Neural cell (in vitro differentiated cells): ENCODE measurements at regions not wholly inside any gene's neighbourhood (a gene's known extent, or its start where the extent isn't known, plus 50 kb on each side); places are given as distances from the start of the nearest gene placed in this dataset.

Source experiments
- H2AFZ ChIP-seq: fragments of 200-600, 300-800 bp; sonication (generic), shearing (Covaris generic); 2 replicates; pipeline ENCODE4 v1.6.0; 2014; ENCODE audit warnings: low read depth, mild to moderate bottlenecking, antibody characterized with exemption, low read length, moderate library complexity
- H3F3A ChIP-seq: fragments of 200-600 bp; shearing (Covaris generic); 2 replicates; pipeline ENCODE4 v1.6.1; 2016; ENCODE audit warnings: mild to moderate bottlenecking, moderate library complexity, mixed read lengths, antibody characterized with exemption, low read length; ENCODE audit not compliant: insufficient read depth, poor library complexity, severe bottlenecking
- H3K27ac ChIP-seq: fragments of 200-600, 300-800 bp; sonication (generic), shearing (Covaris generic); 2 replicates; pipeline ENCODE4 v1.5.1; 2014; ENCODE audit warnings: mild to moderate bottlenecking, low read length, moderate library complexity
- H3K27me3 ChIP-seq: fragments of 300-800, 200-600 bp; sonication (generic), shearing (Covaris generic); 2 replicates; pipeline ENCODE4 v1.6.0; 2014; ENCODE audit warnings: mild to moderate bottlenecking, low read depth, low read length, moderate library complexity; ENCODE audit not compliant: insufficient read depth
- H3K36me3 ChIP-seq: fragments of 300-800, 200-600 bp; sonication (generic), shearing (Covaris generic); 2 replicates; pipeline ENCODE4 v1.5.1; 2014; ENCODE audit warnings: mild to moderate bottlenecking, antibody characterized with exemption, low read length, moderate library complexity; ENCODE audit not compliant: insufficient read depth
- H3K4me2 ChIP-seq: fragments of 300-800, 200-600 bp; sonication (generic), shearing (Covaris generic); 2 replicates; pipeline ENCODE4 v1.6.0; 2014; ENCODE audit warnings: mild to moderate bottlenecking, low read length
- H3K4me3 ChIP-seq: fragments of 300-800, 200-600 bp; sonication (generic), shearing (Covaris generic); 2 replicates; pipeline ENCODE4 v1.5.1; 2014; ENCODE audit warnings: mild to moderate bottlenecking, low read length, moderate library complexity
- H3K79me2 ChIP-seq: fragments of 200-600 bp; shearing (Covaris generic); replicated peaks from 2 replicates; pipeline ENCODE4 v1.6.0; 2014; ENCODE audit warnings: mild to moderate bottlenecking, low read length, moderate library complexity; ENCODE audit not compliant: insufficient read depth
- H3K9ac ChIP-seq: fragments of 300-800, 200-600 bp; sonication (generic), shearing (Covaris generic); 2 replicates; pipeline ENCODE4 v1.6.1; 2016; ENCODE audit warnings: mild to moderate bottlenecking, low read length, mixed read lengths
- H3K9me2 ChIP-seq: fragments of 200-600 bp; shearing (Covaris generic); 2 replicates; pipeline ENCODE4 v1.6.1; 2016; ENCODE audit warnings: mild to moderate bottlenecking, low read length, mixed read lengths; ENCODE audit not compliant: insufficient read depth
- H3K9me3 ChIP-seq: fragments of 200-600, 300-800 bp; sonication (generic), shearing (Covaris generic); 2 replicates; pipeline ENCODE4 v1.6.1; 2016; ENCODE audit warnings: mild to moderate bottlenecking, mixed run types, low read length, moderate library complexity, mixed read lengths
- H4K20me1 ChIP-seq: fragments of 200-600 bp; shearing (Covaris generic); 2 replicates; pipeline ENCODE4 v1.6.1; 2016; ENCODE audit warnings: mild to moderate bottlenecking, mixed run types; ENCODE audit not compliant: insufficient read depth
- CTCF ChIP-seq: fragments of 450-650 bp; IDR thresholded peaks from 2 replicates; pipeline ENCODE4 v1.5.1; 2014; ENCODE audit warnings: antibody characterized with exemption, mild to moderate bottlenecking, moderate library complexity; ENCODE audit not compliant: poor library complexity, severe bottlenecking
- EP300 ChIP-seq: fragments of 450-650 bp; conservative IDR thresholded peaks from 2 replicates; pipeline ENCODE4 v1.6.1; 2014; ENCODE audit warnings: antibody characterized with exemption, mild to moderate bottlenecking, moderate library complexity; ENCODE audit not compliant: poor library complexity, severe bottlenecking
- EZH2 ChIP-seq: fragments of 200-600, 300-800 bp; shearing (Covaris generic), sonication (generic); IDR thresholded peaks from 2 replicates; pipeline ENCODE4 v1.6.1; 2014; ENCODE audit warnings: antibody characterized with exemption, low read length, borderline replicate concordance, mild to moderate bottlenecking; ENCODE audit not compliant: insufficient read depth, poor library complexity, severe bottlenecking
- MXI1 ChIP-seq: fragments of 450-650 bp; conservative IDR thresholded peaks from 2 replicates; pipeline ENCODE4 v1.6.1; 2014; ENCODE audit warnings: antibody characterized with exemption, mild to moderate bottlenecking; ENCODE audit not compliant: poor library complexity, severe bottlenecking
- POLR2AphosphoS5 ChIP-seq: IDR thresholded peaks from 2 replicates; pipeline ENCODE4 v1.6.1; 2012
- RAD21 ChIP-seq: fragments of 450-650 bp; conservative IDR thresholded peaks from 2 replicates; pipeline ENCODE4 v1.6.1; 2014; ENCODE audit warnings: antibody characterized with exemption, mild to moderate bottlenecking, moderate library complexity
- REST ChIP-seq: IDR thresholded peaks from 2 replicates; pipeline ENCODE4 v1.6.1; 2012; ENCODE audit warnings: borderline replicate concordance
- SMC3 ChIP-seq: fragments of 450-650 bp; conservative IDR thresholded peaks from 2 replicates; pipeline ENCODE4 v1.6.1; 2014; ENCODE audit warnings: antibody characterized with exemption, mild to moderate bottlenecking, moderate library complexity; ENCODE audit not compliant: poor library complexity
- TAF1 ChIP-seq: IDR thresholded peaks from 2 replicates; pipeline ENCODE4 v1.6.1; 2012; ENCODE audit warnings: low read depth

GRCh38 chr9:15073620-15074019 lies 163.4 kb upstream of the FREM1 start:
- TF ChIP-seq POLR2AphosphoS5 (no peak), REST (no peak), SMC3 (no peak), EZH2 (no peak), EP300 (no peak)
- no peaks in the 10 kb centered on the region for H3F3A ChIP-seq
- H3K27ac ChIP-seq, result no peak overlapping the region
- no peaks in the 10 kb centered on the region for H3K27me3 ChIP-seq
- H3K9ac ChIP-seq, result no peak overlapping the region
- no peaks in the 10 kb centered on the region for H3K36me3 ChIP-seq
- no peaks in the 10 kb centered on the region for H3K9me3 ChIP-seq
- H3K9me2 ChIP-seq, result no peaks in the 10 kb centered on the region
- no peaks in the 10 kb centered on the region for H4K20me1 ChIP-seq
- no peak overlapping the region for H3K4me3 ChIP-seq
- no peaks in the 10 kb centered on the region for H3K79me2 ChIP-seq
- H3K4me2 ChIP-seq, result no peak overlapping the region
- H2AFZ ChIP-seq, result no peak overlapping the region

GRCh38 chr9:15070716-15071115 lies 160.5 kb upstream of the FREM1 start:
- Histone ChIP-seq H3K27me3 (no peaks in the 10 kb centered on the region), H3K9me3 (no peaks in the 10 kb centered on the region), H3K27ac (no peak overlapping the region), H2AFZ (no peak overlapping the region), H4K20me1 (no peaks in the 10 kb centered on the region), H3K9me2 (no peaks in the 10 kb centered on the region), H3K4me3 (no peak overlapping the region), H3K4me2 (no peak overlapping the region), H3K36me3 (no peaks in the 10 kb centered on the region), H3K9ac (no peak overlapping the region), H3F3A (no peaks in the 10 kb centered on the region), H3K79me2 (no peaks in the 10 kb centered on the region)
- TF ChIP-seq SMC3, result no peak
- TF ChIP-seq MXI1, result no peak
- no peak for TF ChIP-seq REST
- no peak for TF ChIP-seq EP300
- no peak for TF ChIP-seq EZH2
- TF ChIP-seq RAD21, result no peak
- no peak for TF ChIP-seq CTCF
- TF ChIP-seq TAF1, result no peak
- no peak for TF ChIP-seq POLR2AphosphoS5
